ENCODE measurements at regions not wholly inside any gene's neighbourhood (a gene's known extent, or its start where the extent isn't known, plus 50 kb on each side); places are given as distances from the start of the nearest gene placed in this dataset.

GRCh38 chr15:91782221-91782620, 71.3 kb upstream of the SLCO3A1 start:
- H3K27ac ChIP-seq (ENCODE audit: low read length), result no peak overlapping the region
- H3K4me2 ChIP-seq (ENCODE audit: low read length), result no peak overlapping the region
- TF ChIP-seq EZH2 (IDR thresholded peaks at IDR 0.05; ENCODE audit: low read length, unreplicated experiment), result no peak
- TF ChIP-seq, protein P1, sequence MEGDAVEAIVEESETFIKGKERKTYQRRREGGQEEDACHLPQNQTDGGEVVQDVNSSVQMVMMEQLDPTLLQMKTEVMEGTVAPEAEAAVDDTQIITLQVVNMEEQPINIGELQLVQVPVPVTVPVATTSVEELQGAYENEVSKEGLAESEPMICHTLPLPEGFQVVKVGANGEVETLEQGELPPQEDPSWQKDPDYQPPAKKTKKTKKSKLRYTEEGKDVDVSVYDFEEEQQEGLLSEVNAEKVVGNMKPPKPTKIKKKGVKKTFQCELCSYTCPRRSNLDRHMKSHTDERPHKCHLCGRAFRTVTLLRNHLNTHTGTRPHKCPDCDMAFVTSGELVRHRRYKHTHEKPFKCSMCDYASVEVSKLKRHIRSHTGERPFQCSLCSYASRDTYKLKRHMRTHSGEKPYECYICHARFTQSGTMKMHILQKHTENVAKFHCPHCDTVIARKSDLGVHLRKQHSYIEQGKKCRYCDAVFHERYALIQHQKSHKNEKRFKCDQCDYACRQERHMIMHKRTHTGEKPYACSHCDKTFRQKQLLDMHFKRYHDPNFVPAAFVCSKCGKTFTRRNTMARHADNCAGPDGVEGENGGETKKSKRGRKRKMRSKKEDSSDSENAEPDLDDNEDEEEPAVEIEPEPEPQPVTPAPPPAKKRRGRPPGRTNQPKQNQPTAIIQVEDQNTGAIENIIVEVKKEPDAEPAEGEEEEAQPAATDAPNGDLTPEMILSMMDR (conservative IDR thresholded peaks at IDR 0.05; ENCODE audit: low read depth, low read length), result no peak
- no peak for TF ChIP-seq EZH2phosphoT487 (IDR thresholded peaks at IDR 0.05; ENCODE audit: borderline replicate concordance, low read length)
- no peaks in the 10 kb centered on the region for H3K9me2 ChIP-seq (replicated peaks; ENCODE audit: low read length)
- no peaks in the 10 kb centered on the region for H3K79me2 ChIP-seq (ENCODE audit: low read length)
- BruUV-seq (replicated peaks), result no TSS peak
- DNase-seq (no peak), ATAC-seq (no peak)
- no peaks in the 10 kb centered on the region for H4K20me1 ChIP-seq (ENCODE audit: low read length)
- H3F3A ChIP-seq (ENCODE audit: low read length, unreplicated experiment), result no peaks in the 10 kb centered on the region
- intact Hi-C loops (cut with micrococcal nuclease), result no loop called here
- H3K27me3 ChIP-seq (ENCODE audit: low read length), result peaks cover 33% of the 10 kb centered on the region
- H3K9ac ChIP-seq (ENCODE audit: low read length), result no peak overlapping the region
- no peaks in the 10 kb centered on the region for H3K36me3 ChIP-seq (ENCODE audit: low read depth, low read length)
- ChIA-PET POLR2A (ENCODE audit: unreplicated experiment) (no interaction called here), CTCF (no interaction called here)
- H2AFZ ChIP-seq (ENCODE audit: low read length), result no peak overlapping the region
- H3K4me3 ChIP-seq (ENCODE audit: low read length), result no peak overlapping the region
- no peaks in the 10 kb centered on the region for H3K9me3 ChIP-seq (ENCODE audit: low read length)
- H3K4me1 ChIP-seq (ENCODE audit: insufficient read depth, low read length), result no peaks in the 10 kb centered on the region

DNA sequence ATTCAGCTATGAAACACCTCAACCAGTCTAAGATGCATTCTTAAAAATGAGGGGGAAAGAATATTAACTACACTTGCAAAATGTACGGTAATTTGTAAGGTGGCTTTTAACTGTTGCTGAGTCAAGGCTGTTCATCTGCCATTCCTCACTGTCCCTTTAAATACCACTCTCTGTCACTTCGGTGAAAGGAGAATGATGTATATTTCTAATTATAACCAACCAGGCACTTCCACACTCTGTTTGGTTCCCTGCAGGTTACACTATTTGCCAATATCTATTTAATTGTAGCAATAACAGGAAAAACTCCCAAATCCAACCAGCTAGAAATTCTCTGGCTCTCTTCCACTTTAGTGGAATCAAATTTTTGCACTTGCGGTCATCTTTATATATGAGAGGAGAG, 70.5 kb upstream of the SLCO3A1 start:
- no peak for DNase-seq
- H3K9me2 ChIP-seq (replicated peaks; ENCODE audit: low read length), result no peaks in the 10 kb centered on the region
- BruUV-seq (replicated peaks), result no TSS peak
- ChIA-PET POLR2A (ENCODE audit: unreplicated experiment) (no interaction called here), CTCF (no interaction called here)
- TF ChIP-seq, protein P1 (conservative IDR thresholded peaks at IDR 0.05; ENCODE audit: low read depth, low read length), result no peak
- TF ChIP-seq EZH2 (IDR thresholded peaks at IDR 0.05; ENCODE audit: low read length, unreplicated experiment) (no peak), EZH2phosphoT487 (IDR thresholded peaks at IDR 0.05; ENCODE audit: borderline replicate concordance, low read length) (no peak)
- H3K9me3 ChIP-seq (ENCODE audit: low read length), result no peaks in the 10 kb centered on the region
- no peak overlapping the region for H3K4me2 ChIP-seq (ENCODE audit: low read length)
- ATAC-seq, result no peak
- H3K27ac ChIP-seq (ENCODE audit: low read length), result no peak overlapping the region
- H3K4me3 ChIP-seq (ENCODE audit: low read length), result no peak overlapping the region
- H3K79me2 ChIP-seq (ENCODE audit: low read length), result no peaks in the 10 kb centered on the region
- H3K27me3 ChIP-seq (ENCODE audit: low read length), result peaks cover 25% of the 10 kb centered on the region
- H2AFZ ChIP-seq (ENCODE audit: low read length), result no peak overlapping the region
- no peaks in the 10 kb centered on the region for H3F3A ChIP-seq (ENCODE audit: low read length, unreplicated experiment)
- no peak overlapping the region for H3K9ac ChIP-seq (ENCODE audit: low read length)
- no peaks in the 10 kb centered on the region for H4K20me1 ChIP-seq (ENCODE audit: low read length)
- H3K4me1 ChIP-seq (ENCODE audit: insufficient read depth, low read length), result no peaks in the 10 kb centered on the region
- intact Hi-C loops (cut with micrococcal nuclease), result no loop called here
- H3K36me3 ChIP-seq (ENCODE audit: low read depth, low read length), result no peaks in the 10 kb centered on the region

DNA sequence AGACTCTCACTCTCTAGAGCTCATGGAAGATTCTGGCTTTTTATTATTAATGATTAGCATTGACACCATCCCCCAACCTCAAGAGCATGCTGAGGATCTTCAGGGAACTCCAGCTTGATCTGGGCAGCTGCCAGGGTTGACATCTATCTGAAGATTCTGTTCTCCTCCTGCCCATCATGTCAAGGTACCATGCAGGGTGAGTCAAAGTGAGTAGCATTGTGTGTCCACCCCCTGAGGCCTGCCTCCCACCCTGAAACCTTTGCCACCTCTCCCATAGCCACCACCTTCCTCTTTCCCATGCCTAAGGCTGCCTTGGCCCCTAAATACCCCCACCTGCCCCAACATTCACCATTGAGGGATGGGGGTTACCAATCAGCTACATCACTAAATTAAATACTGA, 70.1 kb upstream of the SLCO3A1 start:
- BruUV-seq (replicated peaks), result no TSS peak
- ATAC-seq, result no peak
- Histone ChIP-seq H3K4me3 (ENCODE audit: low read length) (no peak overlapping the region), H3K4me1 (ENCODE audit: insufficient read depth, low read length) (no peaks in the 10 kb centered on the region), H3K27ac (ENCODE audit: low read length) (no peak overlapping the region), H4K20me1 (ENCODE audit: low read length) (no peaks in the 10 kb centered on the region), H3K27me3 (ENCODE audit: low read length) (peaks cover 22% of the 10 kb centered on the region), H3K9me2 (replicated peaks; ENCODE audit: low read length) (no peaks in the 10 kb centered on the region), H3K9ac (ENCODE audit: low read length) (no peak overlapping the region), H2AFZ (ENCODE audit: low read length) (no peak overlapping the region), H3F3A (ENCODE audit: low read length, unreplicated experiment) (no peaks in the 10 kb centered on the region), H3K4me2 (ENCODE audit: low read length) (no peak overlapping the region), H3K79me2 (ENCODE audit: low read length) (no peaks in the 10 kb centered on the region), H3K9me3 (ENCODE audit: low read length) (no peaks in the 10 kb centered on the region), H3K36me3 (ENCODE audit: low read depth, low read length) (no peaks in the 10 kb centered on the region)
- no peak for DNase-seq
- TF ChIP-seq EZH2phosphoT487 (IDR thresholded peaks at IDR 0.05; ENCODE audit: borderline replicate concordance, low read length), result no peak
- TF ChIP-seq, protein P1 (conservative IDR thresholded peaks at IDR 0.05; ENCODE audit: low read depth, low read length), result no peak
- no peak for TF ChIP-seq EZH2 (IDR thresholded peaks at IDR 0.05; ENCODE audit: low read length, unreplicated experiment)
- ChIA-PET CTCF (no interaction called here), POLR2A (ENCODE audit: unreplicated experiment) (no interaction called here)
- intact Hi-C loops (cut with micrococcal nuclease), result no loop called here
